ENCODE measurements at regions not wholly inside any gene's neighbourhood (a gene's known extent, or its start where the extent isn't known, plus 50 kb on each side); places are given as distances from the start of the nearest gene placed in this dataset.
A peak's percentile ranks its signal among the peaks of the same experiment; 100 is the strongest.
"Not testable (repeated sequence)": the region's sequence is repeated elsewhere in the genome, so short reads cannot be mapped to it uniquely, and the experiment has no call there.

- H3K4me1 ChIP-seq; H3K27me3 ChIP-seq; H3K9me3 ChIP-seq; H3K4me3 ChIP-seq; DNase-seq; intact Hi-C loops (cut with DNase I); ATAC-seq; H3K36me3 ChIP-seq; H3K27ac ChIP-seq: not testable (repeated sequence)
Measured at GRCh38 chr2:87583370-87583769, 164.5 kb upstream of the PLGLB2 start.

- H3K27ac ChIP-seq; H3K9me3 ChIP-seq; intact Hi-C loops (cut with DNase I); H3K4me3 ChIP-seq; DNase-seq; H3K27me3 ChIP-seq; ATAC-seq; H3K36me3 ChIP-seq; H3K4me1 ChIP-seq: not testable (repeated sequence)
Measured at GRCh38 chr2:87583803-87584202, 164.1 kb upstream of the PLGLB2 start.

GRCh38 chr2:87584268-87584906 is 163.5 kb upstream of the PLGLB2 start:
- peak; percentile 78 for ATAC-seq
- H3K36me3 ChIP-seq; H3K9me3 ChIP-seq; H3K4me3 ChIP-seq; H3K27me3 ChIP-seq; H3K27ac ChIP-seq; H3K4me1 ChIP-seq; intact Hi-C loops (cut with DNase I): not testable (repeated sequence)
- peak in 2 of 4 donors; percentile 48 to 72 for DNase-seq

GRCh38 chr2:87587934-87588333 is 160.0 kb upstream of the PLGLB2 start:
- intact Hi-C loops (cut with DNase I); H3K27me3 ChIP-seq: not testable (repeated sequence)

GRCh38 chr2:87592974-87593373 is 154.9 kb upstream of the PLGLB2 start:
- H3K9me3 ChIP-seq; DNase-seq; intact Hi-C loops (cut with DNase I); H3K4me1 ChIP-seq; H3K4me3 ChIP-seq; H3K27ac ChIP-seq; ATAC-seq; H3K27me3 ChIP-seq; H3K36me3 ChIP-seq: not testable (repeated sequence)

More at GRCh38 chr2:87587934-87588333, 160.0 kb upstream of the PLGLB2 start:
- H3K9me3 ChIP-seq, H3K4me3 ChIP-seq, H3K27ac ChIP-seq, DNase-seq, H3K36me3 ChIP-seq, H3K4me1 ChIP-seq: not testable (repeated sequence)
- ATAC-seq = peak; percentile 57

GRCh38 chr2:87593784-87594610 is 153.9 kb upstream of the PLGLB2 start:
- peak; percentile 94 for ATAC-seq
- H3K4me3 ChIP-seq; H3K27me3 ChIP-seq; H3K36me3 ChIP-seq; H3K27ac ChIP-seq; intact Hi-C loops (cut with DNase I); H3K9me3 ChIP-seq; H3K4me1 ChIP-seq: not testable (repeated sequence)
- DNase-seq = peak in 3 of 4 donors; percentile 64 to 85 (median 85)

- H3K4me3 ChIP-seq; intact Hi-C loops (cut with DNase I); H3K36me3 ChIP-seq; H3K27me3 ChIP-seq; H3K27ac ChIP-seq; H3K4me1 ChIP-seq; H3K9me3 ChIP-seq: not testable (repeated sequence)
- DNase-seq (peak in 1 of 4 donors; percentile 1), ATAC-seq (peak; percentile 10)
Measured at GRCh38 chr2:87594611-87594992, 153.3 kb upstream of the PLGLB2 start.

GRCh38 chr2:87595017-87595416 is 152.9 kb upstream of the PLGLB2 start:
- H3K27me3 ChIP-seq; H3K9me3 ChIP-seq; H3K27ac ChIP-seq; intact Hi-C loops (cut with DNase I); H3K4me3 ChIP-seq; H3K4me1 ChIP-seq; H3K36me3 ChIP-seq: not testable (repeated sequence)
- ATAC-seq = peak; percentile 17
- peak in 1 of 4 donors; percentile 10 for DNase-seq

GRCh38 chr2:87600961-87601360 is 146.9 kb upstream of the PLGLB2 start:
- intact Hi-C loops (cut with DNase I); H3K27ac ChIP-seq; ATAC-seq; H3K4me3 ChIP-seq; H3K36me3 ChIP-seq; H3K4me1 ChIP-seq; H3K9me3 ChIP-seq; H3K27me3 ChIP-seq; DNase-seq: not testable (repeated sequence)

- H3K9me3 ChIP-seq; H3K4me1 ChIP-seq; ATAC-seq; intact Hi-C loops (cut with DNase I); H3K4me3 ChIP-seq; H3K27ac ChIP-seq; DNase-seq; H3K36me3 ChIP-seq; H3K27me3 ChIP-seq: not testable (repeated sequence)
Measured at GRCh38 chr2:87602118-87602517, 145.8 kb upstream of the PLGLB2 start.

- peak; percentile 42 for ATAC-seq
- DNase-seq; H3K27me3 ChIP-seq; H3K4me3 ChIP-seq; H3K9me3 ChIP-seq; H3K4me1 ChIP-seq; H3K27ac ChIP-seq; H3K36me3 ChIP-seq; intact Hi-C loops (cut with DNase I): not testable (repeated sequence)
Measured at GRCh38 chr2:87602728-87603127, 145.2 kb upstream of the PLGLB2 start.

- H3K4me3 ChIP-seq; H3K36me3 ChIP-seq; H3K9me3 ChIP-seq; H3K4me1 ChIP-seq; H3K27me3 ChIP-seq; intact Hi-C loops (cut with DNase I): not testable (repeated sequence)
- ATAC-seq = peak; percentile 59
- peak overlapping the region in 1 of 2 donors; percentile 8 for H3K27ac ChIP-seq
- peak in 1 of 4 donors; percentile 13 for DNase-seq
Measured at GRCh38 chr2:87603418-87604278, 144.2 kb upstream of the PLGLB2 start.

- H3K4me3 ChIP-seq; H3K36me3 ChIP-seq; H3K27me3 ChIP-seq; H3K4me1 ChIP-seq; H3K9me3 ChIP-seq; intact Hi-C loops (cut with DNase I): not testable (repeated sequence)
- peak; percentile 46 for ATAC-seq
- H3K27ac ChIP-seq = peak overlapping the region in 1 of 2 donors; percentile 8
- peak in 2 of 4 donors; percentile 22 to 31 for DNase-seq
Measured at GRCh38 chr2:87604279-87604818, 143.5 kb upstream of the PLGLB2 start.

Data from left lung (tissue), 4 donors.